ENCODE measurements at regions not wholly inside any gene's neighbourhood (a gene's known extent, or its start where the extent isn't known, plus 50 kb on each side); places are given as distances from the start of the nearest gene placed in this dataset.

GRCh38 chr11:70531281-70532065 lies 133.1 kb downstream of the CTTN start (continued):
- TF ChIP-seq KDM5B (IDR thresholded peaks at IDR 0.05; ENCODE audit: insufficient replicate concordance, low read depth, low read length) (no peak), HDAC3 (IDR thresholded peaks at IDR 0.05; ENCODE audit: borderline replicate concordance, partially characterized antibody) (no peak), CEBPB (tag; IDR thresholded peaks at IDR 0.05) (no peak), FOSL1 (tag; conservative IDR thresholded peaks at IDR 0.05) (no peak), BACH1 (tag; IDR thresholded peaks at IDR 0.05) (no peak), OTX1 (CRISPR knock-in tag; IDR thresholded peaks at IDR 0.05) (no peak)
- TF ChIP-seq, protein P1, sequence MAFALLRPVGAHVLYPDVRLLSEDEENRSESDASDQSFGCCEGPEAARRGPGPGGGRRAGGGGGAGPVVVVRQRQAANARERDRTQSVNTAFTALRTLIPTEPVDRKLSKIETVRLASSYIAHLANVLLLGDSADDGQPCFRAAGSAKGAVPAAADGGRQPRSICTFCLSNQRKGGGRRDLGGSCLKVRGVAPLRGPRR (CRISPR knock-in tag; IDR thresholded peaks at IDR 0.05) = no peak

GRCh38 chr11:70532066-70532440 lies 133.7 kb downstream of the CTTN start:
- intact Hi-C loops (cut with micrococcal nuclease) = no loop called here
- CTCF ChIA-PET (ENCODE audit: low intra/inter-chr PET ratio) = no interaction called here
- BruUV-seq (replicated peaks) = no TSS peak

More at GRCh38 chr11:70532066-70532440, 133.7 kb downstream of the CTTN start:
- WGBS (ENCODE audit: insufficient coverage, low coverage, missing lambda C conversion rate) = 0% methylated on average over 1 of the region's 1 CpG
- Histone ChIP-seq H3K27ac (ENCODE audit: extremely low read depth, low read depth, low read length) (no peak overlapping the region), H3K4me2 (ENCODE audit: insufficient read depth, low read length) (no peak overlapping the region), H3K9me3 (replicated peaks; ENCODE audit: control insufficient read depth, insufficient read depth, low read depth, low read length) (no peaks in the 10 kb centered on the region), H3K79me2 (ENCODE audit: control insufficient read depth, insufficient read depth, low read length) (no peaks in the 10 kb centered on the region), H3K36me3 (ENCODE audit: control insufficient read depth, insufficient read depth, low read length) (no peaks in the 10 kb centered on the region), H3K9me1 (ENCODE audit: control insufficient read depth, insufficient read depth, low read length) (no peaks in the 10 kb centered on the region), H4K20me1 (replicated peaks; ENCODE audit: control insufficient read depth, insufficient read depth, low read length) (no peaks in the 10 kb centered on the region; the same call in 1 of the 2 replicates), H3K27me3 (ENCODE audit: control insufficient read depth in 2 of 2, insufficient read depth in 2 of 2, low read length in 2 of 2) (peaks cover 0 to 36% of the 10 kb centered on the region in 2 experiments; a peak in 2 of 5 replicates), H3K4me1 (replicated peaks in 1 of 2; ENCODE audit: control insufficient read depth in 2 of 2, insufficient read depth in 2 of 2, low read length in 2 of 2) (peaks cover 0 to 12% of the 10 kb centered on the region in 2 experiments; a peak in 1 of 5 replicates), H2AFZ (ENCODE audit: low read depth, low read length) (no peak overlapping the region), H3K4me3 (no peak overlapping the region), H3K9ac (ENCODE audit: insufficient read depth in 1 of 2, low read depth in 2 of 2, low read length in 2 of 2) (no peak overlapping the region)
- POLR2A ChIA-PET = no interaction called here
- TF ChIP-seq, protein P2, sequence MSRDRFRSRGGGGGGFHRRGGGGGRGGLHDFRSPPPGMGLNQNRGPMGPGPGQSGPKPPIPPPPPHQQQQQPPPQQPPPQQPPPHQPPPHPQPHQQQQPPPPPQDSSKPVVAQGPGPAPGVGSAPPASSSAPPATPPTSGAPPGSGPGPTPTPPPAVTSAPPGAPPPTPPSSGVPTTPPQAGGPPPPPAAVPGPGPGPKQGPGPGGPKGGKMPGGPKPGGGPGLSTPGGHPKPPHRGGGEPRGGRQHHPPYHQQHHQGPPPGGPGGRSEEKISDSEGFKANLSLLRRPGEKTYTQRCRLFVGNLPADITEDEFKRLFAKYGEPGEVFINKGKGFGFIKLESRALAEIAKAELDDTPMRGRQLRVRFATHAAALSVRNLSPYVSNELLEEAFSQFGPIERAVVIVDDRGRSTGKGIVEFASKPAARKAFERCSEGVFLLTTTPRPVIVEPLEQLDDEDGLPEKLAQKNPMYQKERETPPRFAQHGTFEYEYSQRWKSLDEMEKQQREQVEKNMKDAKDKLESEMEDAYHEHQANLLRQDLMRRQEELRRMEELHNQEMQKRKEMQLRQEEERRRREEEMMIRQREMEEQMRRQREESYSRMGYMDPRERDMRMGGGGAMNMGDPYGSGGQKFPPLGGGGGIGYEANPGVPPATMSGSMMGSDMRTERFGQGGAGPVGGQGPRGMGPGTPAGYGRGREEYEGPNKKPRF (IDR thresholded peaks at IDR 0.05; ENCODE audit: low read depth, low read length) = no peak
- TF ChIP-seq, protein P3, sequence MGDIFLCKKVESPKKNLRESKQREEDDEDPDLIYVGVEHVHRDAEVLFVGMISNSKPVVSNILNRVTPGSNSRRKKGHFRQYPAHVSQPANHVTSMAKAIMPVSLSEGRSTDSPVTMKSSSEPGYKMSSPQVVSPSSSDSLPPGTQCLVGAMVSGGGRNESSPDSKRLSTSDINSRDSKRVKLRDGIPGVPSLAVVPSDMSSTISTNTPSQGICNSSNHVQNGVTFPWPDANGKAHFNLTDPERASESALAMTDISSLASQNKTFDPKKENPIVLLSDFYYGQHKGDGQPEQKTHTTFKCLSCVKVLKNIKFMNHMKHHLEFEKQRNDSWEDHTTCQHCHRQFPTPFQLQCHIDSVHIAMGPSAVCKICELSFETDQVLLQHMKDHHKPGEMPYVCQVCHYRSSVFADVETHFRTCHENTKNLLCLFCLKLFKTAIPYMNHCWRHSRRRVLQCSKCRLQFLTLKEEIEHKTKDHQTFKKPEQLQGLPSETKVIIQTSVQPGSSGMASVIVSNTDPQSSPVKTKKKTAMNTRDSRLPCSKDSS (IDR thresholded peaks at IDR 0.05; ENCODE audit: low read depth, partially characterized antibody) = no peak
- TF ChIP-seq NFXL1 (CRISPR knock-in tag; IDR thresholded peaks at IDR 0.05) (no peak), TCF3 (CRISPR knock-in tag; IDR thresholded peaks at IDR 0.05) (no peak), CBX2 (IDR thresholded peaks at IDR 0.05; ENCODE audit: insufficient read depth, low read length, poor library complexity, severe bottlenecking) (no peak)
- in situ Hi-C loops (cut with MboI) = no loop called here
- DNase-seq (ENCODE audit: extremely low read depth in 1 of 4, low spot score in 3 of 4) (no peak), FAIRE-seq (no peak), ATAC-seq (no peak)

Data from K562 (cell line).